ENCODE measurements at regions not wholly inside any gene's neighbourhood (a gene's known extent, or its start where the extent isn't known, plus 50 kb on each side); places are given as distances from the start of the nearest gene placed in this dataset.
"Not testable (repeated sequence)": the region's sequence is repeated elsewhere in the genome, so short reads cannot be mapped to it uniquely, and the experiment has no call there.

- WGBS = 83% methylated on average over 3 of the region's 3 CpGs
- intact Hi-C loops (cut with DNase I) = no loop called here
- no peaks in the 10 kb centered on the region for H3K27me3 ChIP-seq (ENCODE audit: control insufficient read depth, insufficient read depth)
- H3K9me3 ChIP-seq (ENCODE audit: control insufficient read depth, low read length) = no peaks in the 10 kb centered on the region
- H3K4me3 ChIP-seq (ENCODE audit: low read length) = no peak overlapping the region
- ATAC-seq = no peak
- no peaks in the 10 kb centered on the region for H3K4me1 ChIP-seq (ENCODE audit: control insufficient read depth, insufficient read depth, low read length)
- no peak for DNase-seq
- no peak overlapping the region for H3K27ac ChIP-seq (ENCODE audit: low read length)
Observed at GRCh38 chr18:6571239-6571602, 156.5 kb upstream of the L3MBTL4 start.

DNA sequence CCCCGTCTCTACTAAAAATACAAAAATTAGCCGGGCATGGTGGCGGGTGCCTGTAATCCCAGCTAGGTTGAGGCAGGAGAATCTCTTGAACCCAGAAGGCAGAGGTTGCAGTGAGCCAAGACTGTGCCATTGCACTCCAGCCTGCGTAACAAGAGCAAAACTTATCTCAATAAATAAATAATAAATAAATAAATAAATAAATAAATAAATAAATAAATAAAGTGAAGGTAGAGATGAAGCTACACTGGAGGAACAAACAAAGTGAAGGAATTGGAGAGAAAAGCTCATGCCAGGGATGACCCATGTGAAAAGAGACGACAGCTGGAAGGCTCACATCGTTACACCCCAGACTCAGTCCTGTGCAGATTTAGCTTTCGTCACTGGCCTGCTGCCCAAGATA lies 157.3 kb upstream of the ARHGAP28 start:
- DNase-seq; H3K9me3 ChIP-seq (ENCODE audit: control insufficient read depth, low read length); ATAC-seq; H3K4me3 ChIP-seq (ENCODE audit: low read length); H3K27me3 ChIP-seq (ENCODE audit: control insufficient read depth, insufficient read depth); H3K4me1 ChIP-seq (ENCODE audit: control insufficient read depth, insufficient read depth, low read length); intact Hi-C loops (cut with DNase I); H3K27ac ChIP-seq (ENCODE audit: low read length): not testable (repeated sequence)
- 96% methylated on average over 7 of the region's 7 CpGs for WGBS

DNA sequence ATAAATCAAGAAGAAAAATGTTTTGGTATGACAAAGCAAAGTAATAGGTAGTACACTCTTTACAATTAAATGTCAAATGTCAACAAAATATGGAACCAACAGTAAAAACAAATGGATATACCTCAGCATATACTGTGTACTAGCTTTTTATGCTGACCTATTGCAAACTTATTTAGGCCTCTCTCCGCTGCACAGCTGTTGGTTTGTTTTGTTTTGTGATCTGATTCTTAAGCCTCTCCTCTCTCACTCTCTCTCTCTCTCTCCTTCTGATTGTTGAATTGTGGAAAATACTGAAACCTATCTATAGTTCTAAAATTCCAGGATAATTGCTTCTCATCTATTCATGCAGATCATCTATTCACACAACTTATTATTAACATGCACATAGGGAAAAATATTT lies 154.9 kb upstream of the ARHGAP28 start:
- Histone ChIP-seq H3K9me3 (ENCODE audit: control insufficient read depth, low read length) (no peaks in the 10 kb centered on the region), H3K4me1 (ENCODE audit: control insufficient read depth, insufficient read depth, low read length) (no peaks in the 10 kb centered on the region), H3K27ac (ENCODE audit: low read length) (no peak overlapping the region), H3K27me3 (ENCODE audit: control insufficient read depth, insufficient read depth) (no peaks in the 10 kb centered on the region), H3K4me3 (ENCODE audit: low read length) (no peak overlapping the region)
- 97% methylated on average over 1 of the region's 1 CpG for WGBS
- intact Hi-C loops (cut with DNase I) = no loop called here
- no peak for DNase-seq
- ATAC-seq = no peak

DNA sequence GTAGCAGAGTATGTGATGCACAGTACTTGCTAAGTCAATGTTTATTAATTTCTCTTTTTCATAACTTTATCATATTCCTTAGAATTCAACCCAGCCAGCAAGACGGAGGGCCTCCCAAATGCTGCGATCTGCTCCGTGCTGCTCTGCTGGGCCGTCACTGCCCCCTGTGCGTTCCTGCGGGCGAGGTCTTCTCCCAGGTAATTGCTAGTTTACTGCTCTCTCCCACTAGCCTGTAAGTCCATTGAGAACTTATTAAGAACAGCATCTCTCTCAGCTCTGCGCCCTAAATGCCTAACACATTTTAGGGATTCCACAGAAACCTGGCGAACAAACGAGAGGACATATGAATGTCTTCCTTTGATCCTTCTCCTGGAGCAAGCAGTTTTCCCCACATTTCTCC lies 153.6 kb upstream of the ARHGAP28 start:
- no peaks in the 10 kb centered on the region for H3K4me1 ChIP-seq (ENCODE audit: control insufficient read depth, insufficient read depth, low read length)
- intact Hi-C loops (cut with DNase I) = no loop called here
- no peak overlapping the region for H3K4me3 ChIP-seq (ENCODE audit: low read length)
- H3K27ac ChIP-seq (ENCODE audit: low read length) = no peak overlapping the region
- DNase-seq = no peak
- 95% methylated on average over 10 of the region's 10 CpGs for WGBS
- no peaks in the 10 kb centered on the region for H3K27me3 ChIP-seq (ENCODE audit: control insufficient read depth, insufficient read depth)
- no peaks in the 10 kb centered on the region for H3K9me3 ChIP-seq (ENCODE audit: control insufficient read depth, low read length)
- no peak for ATAC-seq

- no peak for DNase-seq
- no peak for ATAC-seq
- Histone ChIP-seq H3K4me3 (ENCODE audit: low read length) (no peak overlapping the region), H3K9me3 (ENCODE audit: control insufficient read depth, low read length) (no peaks in the 10 kb centered on the region), H3K4me1 (ENCODE audit: control insufficient read depth, insufficient read depth, low read length) (no peaks in the 10 kb centered on the region), H3K27me3 (ENCODE audit: control insufficient read depth, insufficient read depth) (no peaks in the 10 kb centered on the region), H3K27ac (ENCODE audit: low read length) (no peak overlapping the region)
- intact Hi-C loops (cut with DNase I) = no loop called here
- WGBS = 96% methylated on average over 5 of the region's 5 CpGs
Observed at GRCh38 chr18:6576718-6577375, 152.7 kb upstream of the ARHGAP28 start.

- intact Hi-C loops (cut with DNase I) = no loop called here
- DNase-seq (no peak), ATAC-seq (no peak)
- no peaks in the 10 kb centered on the region for H3K27me3 ChIP-seq (ENCODE audit: control insufficient read depth, insufficient read depth)
- no peaks in the 10 kb centered on the region for H3K9me3 ChIP-seq (ENCODE audit: control insufficient read depth, low read length)
- H3K4me3 ChIP-seq (ENCODE audit: low read length) = no peak overlapping the region
- no peaks in the 10 kb centered on the region for H3K4me1 ChIP-seq (ENCODE audit: control insufficient read depth, insufficient read depth, low read length)
- WGBS = 75% methylated on average over 2 of the region's 2 CpGs
- H3K27ac ChIP-seq (ENCODE audit: low read length) = no peak overlapping the region
Observed at GRCh38 chr18:6578686-6579085, 150.8 kb upstream of the ARHGAP28 start.

DNA sequence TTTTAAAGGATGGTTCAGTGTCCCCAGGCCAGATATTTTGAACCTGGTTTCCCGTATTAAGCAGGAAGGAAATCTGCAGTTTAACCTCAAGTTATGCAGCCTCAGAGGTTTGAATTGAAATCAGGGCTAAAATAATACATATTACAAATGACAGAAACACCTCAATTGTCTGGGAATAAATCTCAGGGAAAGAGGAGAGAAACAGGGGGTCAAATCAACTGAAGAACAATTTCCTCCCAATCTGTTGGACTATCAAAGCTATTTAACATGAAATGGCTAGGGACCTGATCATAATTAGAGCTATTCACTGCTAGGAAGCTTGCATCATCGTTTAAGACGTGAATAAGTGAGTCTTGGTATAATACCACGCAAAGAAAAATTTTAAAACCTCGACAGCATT lies 150.0 kb upstream of the ARHGAP28 start:
- intact Hi-C loops (cut with DNase I) = no loop called here
- no peaks in the 10 kb centered on the region for H3K4me1 ChIP-seq (ENCODE audit: control insufficient read depth, insufficient read depth, low read length)
- no peaks in the 10 kb centered on the region for H3K9me3 ChIP-seq (ENCODE audit: control insufficient read depth, low read length)
- WGBS = 68% methylated on average over 5 of the region's 5 CpGs
- ATAC-seq (no peak), DNase-seq (no peak)
- no peaks in the 10 kb centered on the region for H3K27me3 ChIP-seq (ENCODE audit: control insufficient read depth, insufficient read depth)
- no peak overlapping the region for H3K4me3 ChIP-seq (ENCODE audit: low read length)
- H3K27ac ChIP-seq (ENCODE audit: low read length) = no peak overlapping the region

- Histone ChIP-seq H3K27ac (ENCODE audit: low read length) (no peak overlapping the region), H3K27me3 (ENCODE audit: control insufficient read depth, insufficient read depth) (no peaks in the 10 kb centered on the region), H3K4me1 (ENCODE audit: control insufficient read depth, insufficient read depth, low read length) (no peaks in the 10 kb centered on the region), H3K9me3 (ENCODE audit: control insufficient read depth, low read length) (no peaks in the 10 kb centered on the region), H3K4me3 (ENCODE audit: low read length) (no peak overlapping the region)
- WGBS = 86% methylated on average over 1 of the region's 1 CpG
- DNase-seq = no peak
- no peak for ATAC-seq
- intact Hi-C loops (cut with DNase I) = no loop called here
Observed at GRCh38 chr18:6580401-6580800, 149.1 kb upstream of the ARHGAP28 start.

GRCh38 chr18:6589923-6590322 lies 139.6 kb upstream of the ARHGAP28 start:
- no peak for ATAC-seq
- Histone ChIP-seq H3K4me1 (ENCODE audit: control insufficient read depth, insufficient read depth, low read length) (no peaks in the 10 kb centered on the region), H3K9me3 (ENCODE audit: control insufficient read depth, low read length) (no peaks in the 10 kb centered on the region), H3K27ac (ENCODE audit: low read length) (no peak overlapping the region), H3K27me3 (ENCODE audit: control insufficient read depth, insufficient read depth) (no peaks in the 10 kb centered on the region), H3K4me3 (ENCODE audit: low read length) (no peak overlapping the region)
- DNase-seq = no peak
- 76% methylated on average over 1 of the region's 1 CpG for WGBS
- intact Hi-C loops (cut with DNase I) = no loop called here

DNA sequence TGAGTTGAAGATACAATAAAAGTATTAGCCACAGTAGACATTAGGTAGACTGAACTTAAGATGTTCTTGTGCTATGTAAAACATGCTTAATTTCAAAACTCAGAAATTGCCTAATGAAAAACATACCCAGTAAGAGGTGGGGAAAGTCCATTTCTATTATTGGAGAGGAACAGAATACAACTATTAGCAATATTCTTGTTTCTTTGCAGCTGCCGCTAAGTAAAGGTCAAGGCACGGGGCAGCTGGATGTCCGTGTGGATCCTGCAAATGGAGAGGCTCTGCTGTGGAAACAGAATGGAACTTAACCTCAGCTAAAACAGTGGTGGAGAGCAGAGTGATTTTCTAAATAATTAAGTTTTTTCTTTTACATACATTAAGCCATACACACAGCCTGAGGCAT lies 139.2 kb upstream of the ARHGAP28 start:
- 84% methylated on average over 3 of the region's 3 CpGs for WGBS
- ATAC-seq (no peak), DNase-seq (no peak)
- intact Hi-C loops (cut with DNase I) = no loop called here
- H3K4me1 ChIP-seq (ENCODE audit: control insufficient read depth, insufficient read depth, low read length) = no peaks in the 10 kb centered on the region
- H3K4me3 ChIP-seq (ENCODE audit: low read length) = no peak overlapping the region
- no peaks in the 10 kb centered on the region for H3K9me3 ChIP-seq (ENCODE audit: control insufficient read depth, low read length)
- no peaks in the 10 kb centered on the region for H3K27me3 ChIP-seq (ENCODE audit: control insufficient read depth, insufficient read depth)
- no peak overlapping the region for H3K27ac ChIP-seq (ENCODE audit: low read length)

DNA sequence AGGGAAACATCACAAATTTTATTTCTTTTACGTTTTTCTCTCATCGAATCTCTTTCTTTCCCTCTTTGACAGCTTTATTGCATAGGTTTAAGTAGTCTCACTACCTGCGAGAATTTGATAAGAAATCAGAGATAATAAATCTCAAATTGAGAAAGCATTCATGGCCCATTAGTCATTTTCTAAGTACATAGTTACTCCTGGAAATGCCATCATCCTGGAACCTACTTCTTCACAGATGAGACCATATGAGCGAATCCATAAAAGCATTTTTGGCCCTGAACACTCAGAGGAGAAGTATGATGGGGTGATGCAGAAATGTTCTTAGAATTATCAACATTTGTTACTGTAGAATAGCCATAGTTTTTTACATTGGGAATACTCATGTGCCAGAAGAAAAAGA lies 138.0 kb upstream of the ARHGAP28 start:
- WGBS = 93% methylated on average over 4 of the region's 4 CpGs
- intact Hi-C loops (cut with DNase I) = no loop called here
- Histone ChIP-seq H3K4me1 (ENCODE audit: control insufficient read depth, insufficient read depth, low read length) (no peaks in the 10 kb centered on the region), H3K9me3 (ENCODE audit: control insufficient read depth, low read length) (no peaks in the 10 kb centered on the region), H3K27me3 (ENCODE audit: control insufficient read depth, insufficient read depth) (no peaks in the 10 kb centered on the region), H3K4me3 (ENCODE audit: low read length) (no peak overlapping the region), H3K27ac (ENCODE audit: low read length) (no peak overlapping the region)
- ATAC-seq (no peak), DNase-seq (no peak)

- WGBS = 96% methylated on average over 2 of the region's 2 CpGs
- DNase-seq (no peak), ATAC-seq (no peak)
- H3K4me1 ChIP-seq (ENCODE audit: control insufficient read depth, insufficient read depth, low read length) = no peaks in the 10 kb centered on the region
- H3K9me3 ChIP-seq (ENCODE audit: control insufficient read depth, low read length) = no peaks in the 10 kb centered on the region
- intact Hi-C loops (cut with DNase I) = no loop called here
- no peak overlapping the region for H3K27ac ChIP-seq (ENCODE audit: low read length)
- H3K27me3 ChIP-seq (ENCODE audit: control insufficient read depth, insufficient read depth) = no peaks in the 10 kb centered on the region
- no peak overlapping the region for H3K4me3 ChIP-seq (ENCODE audit: low read length)
Observed at GRCh38 chr18:6592522-6592921, 137.0 kb upstream of the ARHGAP28 start.
